Smooth muscle cell (in vitro differentiated cells): ENCODE measurements at regions not wholly inside any gene's neighbourhood (a gene's known extent, or its start where the extent isn't known, plus 50 kb on each side); places are given as distances from the start of the nearest gene placed in this dataset. TPM values are rescaled to one million over a fixed set of nuclear protein-coding genes. Genes with fewer than 3 reads are reported as not detected.

ENCODE experiments used
- DNase-seq: peaks from one replicate; lab custom pipeline; 2025; ENCODE audit not compliant: unreplicated experiment; lab: John Stamatoyannopoulos, UW
- H2AFZ ChIP-seq: fragments of 200-600 bp; sonication (generic); 2 replicates; pipeline ENCODE4 v1.6.0; 2016; ENCODE audit warnings: antibody characterized with exemption, low read depth, mild to moderate bottlenecking
- H3F3A ChIP-seq: fragments of 200-600 bp; sonication (generic); 2 replicates; pipeline ENCODE4 v1.6.0; 2017; ENCODE audit warnings: antibody characterized with exemption, low read depth
- H3K27ac ChIP-seq: fragments of 200-600 bp; sonication (generic); 2 replicates; pipeline ENCODE4 v1.5.1; 2016; ENCODE audit warnings: low read depth, mild to moderate bottlenecking
- H3K27me3 ChIP-seq: fragments of 200-600 bp; sonication (generic); 2 replicates; pipeline ENCODE4 v1.6.1; 2016; ENCODE audit warnings: low read depth, mild to moderate bottlenecking
- H3K36me3 ChIP-seq: fragments of 200-600 bp; sonication (generic); 2 replicates; pipeline ENCODE4 v1.5.1; 2016; ENCODE audit warnings: low read depth
- H3K4me1 ChIP-seq: fragments of 200-600 bp; sonication (generic); 2 replicates; pipeline ENCODE4 v1.5.1; 2016; ENCODE audit warnings: low read depth
- H3K4me2 ChIP-seq: fragments of 200-600 bp; sonication (generic); 2 replicates; pipeline ENCODE4 v1.6.0; 2016; ENCODE audit warnings: mild to moderate bottlenecking
- H3K4me3 ChIP-seq: fragments of 200-600 bp; sonication (generic); 2 replicates; pipeline ENCODE4 v1.5.1; 2016; ENCODE audit warnings: mild to moderate bottlenecking
- H3K79me2 ChIP-seq: fragments of 200-600 bp; sonication (generic); 2 replicates; pipeline ENCODE4 v1.6.0; 2016; ENCODE audit warnings: low read depth, mild to moderate bottlenecking
- H3K9ac ChIP-seq: fragments of 200-600 bp; sonication (generic); 2 replicates; pipeline ENCODE4 v1.6.0; 2016; ENCODE audit warnings: low read depth
- H3K9me3 ChIP-seq: fragments of 200-600 bp; sonication (generic); replicated peaks from 2 replicates; pipeline ENCODE4 v1.5.1; 2016; ENCODE audit warnings: low read depth
- H4K20me1 ChIP-seq: fragments of 200-600 bp; sonication (generic); 2 replicates; pipeline ENCODE4 v1.6.0; 2016; ENCODE audit warnings: low read depth
- CTCF ChIP-seq: fragments of 200-600 bp; sonication (generic); IDR thresholded peaks from 2 replicates; pipeline ENCODE4 v1.5.1; 2017; ENCODE audit warnings: borderline replicate concordance, mild to moderate bottlenecking, antibody characterized with exemption; ENCODE audit not compliant: insufficient read depth, poor library complexity, severe bottlenecking
- WGBS: methylation state at CpG from one replicate; pipeline ENCODE4 v1.1.7; 2016; ENCODE audit warnings: low lambda C conversion rate; 5-methylcytosine and 5-hydroxymethylcytosine counted together
- small RNA-seq: library from RNA; depleted of rRNA; stranded (forward); fragments of <200 nt; gene quantifications from one replicate; pipeline ENCODE3, GENCODE V24; 2014

- Histone ChIP-seq H3F3A (no peaks in the 10 kb centered on the region), H3K27ac (no peak overlapping the region)
Measured at GRCh38 chr11:62018981-62019664, 51.7 kb upstream of the FTH1 start.

GRCh38 chr11:62017878-62018655 lies 50.6 kb upstream of the FTH1 start:
- no peaks in the 10 kb centered on the region for H3F3A ChIP-seq
- no peaks in the 10 kb centered on the region for H3K9me3 ChIP-seq
- no peak overlapping the region for H3K27ac ChIP-seq
- DNase-seq, result no peak
- no peak for TF ChIP-seq CTCF
- no peaks in the 10 kb centered on the region for H3K4me1 ChIP-seq
- H2AFZ ChIP-seq, result no peak overlapping the region
- H3K79me2 ChIP-seq, result no peaks in the 10 kb centered on the region
- H3K4me3 ChIP-seq, result no peak overlapping the region
- H3K4me2 ChIP-seq, result no peak overlapping the region
- no peaks in the 10 kb centered on the region for H3K36me3 ChIP-seq
- no peak overlapping the region for H3K9ac ChIP-seq
- WGBS, result 91% methylated on average over 14 of the region's 15 CpGs
- H3K27me3 ChIP-seq, result no peaks in the 10 kb centered on the region
- H4K20me1 ChIP-seq, result no peaks in the 10 kb centered on the region

More at GRCh38 chr11:62018981-62019664, 51.7 kb upstream of the FTH1 start:
- Histone ChIP-seq H3K27me3 (no peaks in the 10 kb centered on the region), H4K20me1 (no peaks in the 10 kb centered on the region), H2AFZ (no peak overlapping the region), H3K36me3 (no peaks in the 10 kb centered on the region), H3K4me1 (no peaks in the 10 kb centered on the region), H3K9ac (no peak overlapping the region), H3K79me2 (no peaks in the 10 kb centered on the region), H3K4me3 (no peak overlapping the region), H3K9me3 (no peaks in the 10 kb centered on the region), H3K4me2 (no peak overlapping the region)
- 100% methylated on average over 2 of the region's 2 CpGs for WGBS
- DNase-seq, result no peak
- no peak for TF ChIP-seq CTCF

Small RNA genes lying in the stretch of these regions (small RNA-seq; reads per million reads assigned to genes)
- not detected for gene AP003733.2
